ENCODE measurements at regions not wholly inside any gene's neighbourhood (a gene's known extent, or its start where the extent isn't known, plus 50 kb on each side); places are given as distances from the start of the nearest gene placed in this dataset.

GRCh38 chr13:68940049-68940448 is 1167.6 kb upstream of the ATXN8OS start:
- no peak overlapping the region for H3K4me3 ChIP-seq (ENCODE audit: low read depth, low read length)

DNA sequence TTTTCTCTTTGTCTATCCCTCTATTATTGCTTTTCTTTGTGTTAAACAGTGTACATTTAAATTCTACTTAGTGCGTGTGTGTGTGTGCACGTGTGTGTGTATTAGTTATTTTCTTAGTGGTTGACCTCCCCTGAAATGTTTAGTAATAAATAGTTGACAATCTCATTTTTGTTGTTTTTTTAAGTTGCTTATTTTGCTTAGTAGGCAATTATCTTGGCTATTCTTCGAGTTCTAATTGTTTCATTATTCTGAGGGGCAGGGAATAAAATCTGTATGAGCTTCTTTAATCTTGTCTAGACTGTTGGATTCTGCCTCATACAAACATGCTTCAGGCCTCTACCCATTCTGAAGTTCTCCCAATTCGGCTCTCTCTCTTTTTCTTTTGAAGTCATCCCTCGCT is 1169.0 kb upstream of the ATXN8OS start:
- no peak overlapping the region for H3K4me3 ChIP-seq (ENCODE audit: low read depth, low read length)
- TF ChIP-seq, protein P1, sequence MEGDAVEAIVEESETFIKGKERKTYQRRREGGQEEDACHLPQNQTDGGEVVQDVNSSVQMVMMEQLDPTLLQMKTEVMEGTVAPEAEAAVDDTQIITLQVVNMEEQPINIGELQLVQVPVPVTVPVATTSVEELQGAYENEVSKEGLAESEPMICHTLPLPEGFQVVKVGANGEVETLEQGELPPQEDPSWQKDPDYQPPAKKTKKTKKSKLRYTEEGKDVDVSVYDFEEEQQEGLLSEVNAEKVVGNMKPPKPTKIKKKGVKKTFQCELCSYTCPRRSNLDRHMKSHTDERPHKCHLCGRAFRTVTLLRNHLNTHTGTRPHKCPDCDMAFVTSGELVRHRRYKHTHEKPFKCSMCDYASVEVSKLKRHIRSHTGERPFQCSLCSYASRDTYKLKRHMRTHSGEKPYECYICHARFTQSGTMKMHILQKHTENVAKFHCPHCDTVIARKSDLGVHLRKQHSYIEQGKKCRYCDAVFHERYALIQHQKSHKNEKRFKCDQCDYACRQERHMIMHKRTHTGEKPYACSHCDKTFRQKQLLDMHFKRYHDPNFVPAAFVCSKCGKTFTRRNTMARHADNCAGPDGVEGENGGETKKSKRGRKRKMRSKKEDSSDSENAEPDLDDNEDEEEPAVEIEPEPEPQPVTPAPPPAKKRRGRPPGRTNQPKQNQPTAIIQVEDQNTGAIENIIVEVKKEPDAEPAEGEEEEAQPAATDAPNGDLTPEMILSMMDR (IDR thresholded peaks at IDR 0.05; ENCODE audit: low read depth, low read length) = no peak

More at GRCh38 chr13:68940049-68940448, 1167.6 kb upstream of the ATXN8OS start:
- TF ChIP-seq, protein P1 (IDR thresholded peaks at IDR 0.05; ENCODE audit: low read depth, low read length) = no peak

GRCh38 chr13:68929075-68929745 is 1178.4 kb upstream of the ATXN8OS start:
- TF ChIP-seq, protein P1 (IDR thresholded peaks at IDR 0.05; ENCODE audit: low read depth, low read length) = no peak
- no peak overlapping the region for H3K4me3 ChIP-seq (ENCODE audit: low read depth, low read length)

DNA sequence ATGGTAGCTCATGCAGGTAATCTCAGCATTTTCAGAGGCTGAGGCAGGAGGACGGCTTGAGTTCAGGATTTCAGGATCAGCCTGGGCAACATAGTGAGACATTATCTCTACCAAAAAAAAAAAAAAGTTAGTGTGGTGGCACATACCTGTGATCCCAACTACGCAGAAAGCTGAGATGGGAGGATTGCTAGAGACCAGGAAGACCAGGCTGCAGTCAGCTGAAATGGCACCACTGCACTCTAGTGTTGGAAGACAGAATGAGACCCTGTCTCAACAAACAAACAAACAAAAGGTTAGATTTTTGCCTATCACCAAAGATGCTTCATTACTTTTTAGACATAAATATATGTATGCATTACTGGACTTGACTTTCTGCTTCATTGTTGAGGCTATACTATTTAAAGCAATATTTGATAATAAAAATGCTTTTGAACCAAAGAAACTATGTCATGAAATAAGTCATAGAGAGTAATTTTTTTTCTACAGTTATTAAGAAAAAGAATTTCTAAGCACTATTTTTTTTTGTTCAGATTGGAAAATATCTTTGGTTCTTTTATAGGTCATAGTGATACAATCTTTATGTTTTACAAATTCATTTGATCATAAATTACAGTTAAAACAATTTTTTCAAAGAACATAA is 1180.1 kb upstream of the ATXN8OS start:
- TF ChIP-seq, protein P1 (IDR thresholded peaks at IDR 0.05; ENCODE audit: low read depth, low read length) = no peak
- no peak overlapping the region for H3K4me3 ChIP-seq (ENCODE audit: low read depth, low read length)

DNA sequence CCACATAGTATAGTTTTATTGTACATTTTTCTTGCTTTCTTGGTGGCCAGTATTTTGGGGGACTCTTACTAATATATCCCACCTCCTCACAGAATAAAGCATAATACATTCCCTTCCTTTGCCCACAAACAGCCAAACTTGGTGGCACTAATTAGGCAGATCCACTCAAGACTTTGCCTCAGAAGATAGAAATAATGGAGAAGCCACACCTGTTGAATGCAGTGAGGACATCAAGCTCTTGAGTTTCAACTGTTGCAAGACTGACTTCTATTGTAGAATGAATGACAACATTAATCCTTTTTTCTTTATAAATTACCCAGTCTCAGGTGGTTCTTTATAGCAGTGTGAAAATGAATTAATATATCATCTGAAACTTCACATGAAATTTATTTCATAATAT is 1183.6 kb upstream of the ATXN8OS start:
- TF ChIP-seq, protein P1 (IDR thresholded peaks at IDR 0.05; ENCODE audit: low read depth, low read length) = no peak
- no peak overlapping the region for H3K4me3 ChIP-seq (ENCODE audit: low read depth, low read length)

DNA sequence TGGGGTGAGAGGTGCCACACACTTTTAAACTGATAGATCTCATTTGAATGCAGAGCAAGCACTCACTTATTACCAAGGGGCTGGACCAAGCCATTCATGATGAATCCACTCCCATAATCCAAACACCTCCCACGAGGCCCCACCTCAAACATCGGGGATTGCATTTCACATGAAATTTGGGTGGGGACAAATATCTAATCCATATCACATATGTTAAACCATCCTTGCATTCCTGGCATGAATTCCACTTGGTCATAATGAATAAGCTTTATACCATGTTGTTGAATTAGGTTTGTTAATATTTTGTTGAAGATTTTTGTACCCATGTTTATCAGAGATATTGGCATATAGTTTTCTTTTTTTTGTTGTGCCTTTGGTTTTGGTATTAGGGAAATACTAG is 1198.7 kb upstream of the ATXN8OS start:
- TF ChIP-seq, protein P1 (IDR thresholded peaks at IDR 0.05; ENCODE audit: low read depth, low read length) = no peak
- no peak overlapping the region for H3K4me3 ChIP-seq (ENCODE audit: low read depth, low read length)

- TF ChIP-seq, protein P1 (IDR thresholded peaks at IDR 0.05; ENCODE audit: low read depth, low read length) = no peak
- no peak overlapping the region for H3K4me3 ChIP-seq (ENCODE audit: low read depth, low read length)
Observed at GRCh38 chr13:68905186-68905585, 1202.4 kb upstream of the ATXN8OS start.

Data from WI38 (cell line).